GM19397 (cell line): ENCODE measurements at regions not wholly inside any gene's neighbourhood (a gene's known extent, or its start where the extent isn't known, plus 50 kb on each side); places are given as distances from the start of the nearest gene placed in this dataset.
A peak's percentile ranks its signal among the peaks of the same experiment; 100 is the strongest.
"Not testable (repeated sequence)": the region's sequence is repeated elsewhere in the genome, so short reads cannot be mapped to it uniquely, and the experiment has no call there.

ENCODE experiments used
- ATAC-seq: cut with Tn5 transposase; IDR thresholded peaks from one replicate; pipeline ENCODE4 v1.9.1; 2021; ENCODE audit warnings: mild to moderate bottlenecking, moderate library complexity; ENCODE audit not compliant: unreplicated experiment

DNA sequence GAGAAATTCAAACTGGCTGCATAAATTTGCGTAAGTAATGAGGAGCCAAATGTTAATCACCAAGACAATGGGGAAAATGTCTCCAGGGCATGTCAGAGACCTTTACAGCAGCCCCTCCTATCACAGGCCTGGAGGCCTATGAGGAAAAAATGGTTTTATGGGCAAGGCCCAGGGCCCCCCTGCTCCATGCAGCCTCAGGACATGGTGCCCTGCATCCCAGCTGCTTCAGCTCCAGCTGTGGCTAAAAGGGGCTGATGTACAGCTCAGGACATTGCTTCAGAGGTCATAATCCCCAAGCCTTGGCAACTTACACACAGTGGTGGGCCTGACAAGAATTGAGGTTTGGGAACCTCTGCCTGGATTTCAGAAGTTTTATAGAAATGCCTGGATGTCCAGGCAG lies 126.2 kb upstream of the TGFBR2 start:
- not testable (repeated sequence) for ATAC-seq

DNA sequence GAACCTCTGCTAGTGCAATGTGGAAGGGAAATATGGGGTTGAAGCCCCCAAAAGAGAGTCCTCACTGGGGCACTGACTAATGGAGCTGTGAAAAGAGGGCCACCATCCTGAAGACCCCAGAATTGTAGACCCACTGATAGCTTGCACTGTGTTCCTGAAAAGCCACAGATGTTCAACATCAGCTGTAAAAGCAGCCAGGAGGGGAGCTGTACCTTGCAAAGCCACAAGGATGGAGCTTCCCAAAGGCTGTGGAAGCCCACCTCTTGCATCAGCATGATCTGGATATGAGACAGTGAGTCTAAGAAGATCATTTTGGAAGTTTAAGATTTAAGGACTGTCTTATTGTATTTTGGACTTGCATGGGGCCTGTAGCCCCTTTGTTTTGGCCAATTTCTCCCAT lies 125.8 kb upstream of the TGFBR2 start:
- ATAC-seq, result no peak

DNA sequence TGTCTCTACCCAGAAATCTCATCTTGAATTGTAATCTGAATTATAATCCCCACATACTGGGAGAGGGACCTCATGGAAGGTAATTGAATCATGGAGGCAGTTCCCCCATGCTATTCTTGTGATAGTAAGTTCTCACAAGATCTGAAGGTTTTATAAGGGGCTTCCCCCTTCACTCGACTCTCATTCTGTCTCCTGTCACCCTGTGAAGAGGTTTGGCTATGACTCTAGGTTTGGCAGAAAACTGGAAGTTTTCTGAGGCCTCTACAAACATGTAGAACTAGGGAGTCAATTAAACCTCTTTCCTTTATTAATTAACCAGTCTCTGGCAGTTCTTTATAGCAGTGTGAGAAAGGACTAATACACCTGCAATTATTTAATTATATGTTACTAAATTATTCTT lies 125.2 kb upstream of the TGFBR2 start:
- ATAC-seq, result no peak

DNA sequence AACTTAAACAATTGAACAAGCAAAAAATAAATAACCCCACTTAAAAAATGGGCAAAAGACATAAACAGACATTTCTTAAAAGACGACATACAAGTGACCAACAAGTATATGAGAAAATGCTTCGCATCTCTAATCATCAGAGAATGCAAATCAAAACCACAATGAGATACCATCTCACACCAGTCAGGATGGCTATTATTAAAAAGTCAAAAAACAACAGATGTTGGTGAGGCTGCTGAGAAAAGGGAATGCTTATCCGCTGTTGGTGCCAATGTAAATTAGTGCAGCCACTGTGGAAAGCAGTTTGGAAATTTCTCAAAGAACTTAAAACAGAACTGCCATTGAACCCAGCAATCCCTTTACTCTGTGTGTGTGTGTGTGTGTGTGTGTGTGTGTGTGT lies 122.2 kb upstream of the TGFBR2 start:
- not testable (repeated sequence) for ATAC-seq

DNA sequence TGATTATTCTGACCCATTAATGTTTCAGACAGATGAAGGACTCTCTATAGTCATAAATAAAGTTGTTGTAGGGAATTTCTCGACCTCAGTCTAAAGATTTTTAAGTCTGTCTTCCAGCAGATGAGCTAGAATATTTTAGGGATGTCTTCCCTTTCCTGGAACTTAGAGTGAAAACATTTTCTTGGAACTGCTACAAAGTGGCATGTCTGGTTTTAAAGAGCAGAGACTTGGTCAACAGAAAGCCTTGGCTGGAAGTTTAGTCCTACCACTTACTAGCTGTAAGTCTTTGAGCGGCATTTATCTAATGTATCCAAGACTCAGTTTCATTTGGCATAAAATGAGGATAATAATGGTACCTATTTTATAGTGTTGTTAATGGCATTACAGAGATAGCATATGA lies 120.0 kb upstream of the TGFBR2 start:
- ATAC-seq, result no peak

DNA sequence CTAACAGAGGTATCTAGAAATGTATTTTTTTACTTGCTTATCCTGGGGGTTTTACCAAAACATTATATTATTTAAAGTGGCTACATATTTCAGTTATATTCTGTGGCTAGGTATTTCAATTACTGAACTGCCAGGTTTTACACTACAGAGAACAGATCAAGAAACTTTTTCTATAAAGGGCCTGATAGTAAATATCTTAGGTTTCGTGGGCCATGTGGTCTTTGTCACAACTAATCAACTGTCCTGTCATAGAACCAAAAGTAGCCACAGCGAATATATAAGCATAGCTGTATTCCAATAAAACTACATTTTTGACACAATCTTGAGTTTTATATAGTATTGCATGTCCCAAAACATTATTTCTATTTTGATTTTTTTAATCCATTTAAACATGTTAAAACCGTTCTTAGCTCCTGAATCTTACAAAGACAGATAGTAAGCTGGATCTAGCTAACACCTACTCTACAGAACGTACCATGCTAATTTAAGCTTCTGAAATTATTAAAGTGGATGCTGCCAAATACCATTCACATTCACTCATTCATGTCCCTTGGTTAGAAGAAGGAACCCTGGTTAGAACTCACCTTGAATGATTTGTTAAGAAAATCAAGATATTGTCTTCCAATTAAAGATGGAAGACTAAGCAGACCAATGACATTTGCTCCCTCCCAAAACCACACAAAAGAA lies 118.2 kb upstream of the TGFBR2 start:
- ATAC-seq, result no peak

DNA sequence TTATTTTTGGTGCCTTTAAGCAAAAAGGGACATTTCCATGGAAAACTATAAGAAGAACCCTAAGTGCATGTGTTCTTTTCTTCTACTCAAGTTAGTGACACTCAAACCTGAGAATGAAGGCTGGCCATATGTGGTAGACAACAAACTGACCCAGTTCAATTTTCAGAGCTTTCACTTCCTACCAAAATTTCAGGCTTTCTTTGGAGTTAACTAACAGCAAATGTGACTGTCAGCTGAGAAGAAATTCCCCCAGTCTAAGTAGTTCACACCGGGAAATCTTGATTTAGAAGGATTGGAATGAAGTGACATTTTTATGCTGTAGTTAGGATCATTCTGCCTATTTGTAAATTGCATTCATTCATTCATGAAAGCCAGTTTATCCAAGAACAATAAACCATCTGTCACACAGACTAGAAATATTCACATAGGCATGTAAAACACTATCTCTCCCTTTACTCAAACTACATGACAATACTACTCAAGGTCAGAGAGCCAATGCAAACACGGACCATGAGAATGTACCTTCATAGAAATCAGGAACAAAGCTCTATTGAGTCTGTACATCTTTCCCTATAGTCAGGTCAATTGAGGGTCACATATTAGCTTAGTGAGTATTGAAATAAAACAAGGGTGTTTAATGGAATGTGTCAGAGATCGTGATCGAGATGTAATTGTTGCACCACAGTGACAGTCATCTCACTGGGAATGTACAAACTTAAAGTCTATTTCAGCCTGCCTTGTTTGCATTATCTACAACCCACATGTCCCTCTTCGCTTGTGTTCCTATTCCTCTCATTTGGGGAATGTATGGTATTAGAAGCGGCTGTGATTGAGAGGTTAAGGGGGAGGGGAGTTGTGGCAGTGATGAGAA lies 113.8 kb upstream of the TGFBR2 start:
- no peak for ATAC-seq

DNA sequence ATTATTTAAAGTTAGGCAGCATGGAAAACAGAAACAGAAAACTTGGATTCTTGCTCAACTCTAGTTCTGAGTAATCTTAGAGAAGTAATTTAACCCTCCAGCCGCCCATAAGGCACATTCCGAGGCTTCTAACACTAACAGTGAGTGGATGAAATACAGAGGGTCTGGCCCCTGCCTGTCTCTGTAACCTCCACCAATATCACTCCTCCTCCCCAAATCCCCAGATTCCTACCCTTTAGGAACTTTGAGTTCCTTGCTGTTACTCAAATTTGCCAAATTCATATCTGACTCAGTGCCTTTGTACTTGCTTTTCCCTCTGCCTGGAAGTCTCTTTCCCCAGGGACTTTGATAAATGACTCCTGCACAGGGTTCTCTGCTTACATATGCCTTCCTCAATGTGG lies 112.5 kb upstream of the TGFBR2 start:
- no peak for ATAC-seq

DNA sequence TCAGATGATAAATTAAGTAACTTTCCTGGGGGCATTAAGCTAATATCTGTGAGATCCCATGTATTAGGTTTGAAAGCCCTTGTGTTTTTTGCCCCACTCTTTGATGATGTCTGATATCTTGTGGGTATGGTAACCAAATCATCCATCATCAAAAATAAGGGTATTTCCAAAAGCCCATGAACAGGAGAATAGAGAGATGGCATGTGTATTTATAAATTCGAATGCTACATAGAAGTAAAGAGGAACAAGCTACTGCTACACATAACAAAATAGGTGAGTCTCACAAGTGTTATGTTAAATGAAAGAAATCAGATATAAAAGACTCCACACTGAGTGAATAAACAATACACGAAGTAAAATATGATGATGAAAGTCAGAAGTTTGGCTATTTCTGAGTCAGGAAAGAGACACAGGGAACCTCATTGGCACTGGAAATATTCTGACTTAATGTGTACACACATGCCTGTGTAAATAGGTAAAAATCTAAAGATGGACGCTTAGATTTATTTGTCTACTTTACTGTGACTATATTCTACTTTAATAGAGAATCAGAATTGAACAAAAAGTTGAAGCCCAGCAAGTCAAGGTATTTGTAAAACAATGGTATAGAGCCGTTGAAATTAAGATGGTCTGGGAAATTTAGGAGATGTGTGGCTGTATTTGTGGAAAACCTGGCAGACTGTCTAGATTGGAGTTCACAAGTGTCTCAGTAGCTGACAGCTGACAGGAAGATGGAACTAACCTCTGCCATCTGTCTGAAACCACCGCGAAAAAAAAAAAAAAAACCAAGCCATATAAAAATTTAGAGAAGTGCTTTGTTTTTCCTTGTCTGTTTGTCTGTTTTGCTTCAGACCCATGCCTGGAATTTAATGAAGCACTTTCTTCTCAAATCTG lies 111.0 kb upstream of the TGFBR2 start:
- no peak for ATAC-seq

DNA sequence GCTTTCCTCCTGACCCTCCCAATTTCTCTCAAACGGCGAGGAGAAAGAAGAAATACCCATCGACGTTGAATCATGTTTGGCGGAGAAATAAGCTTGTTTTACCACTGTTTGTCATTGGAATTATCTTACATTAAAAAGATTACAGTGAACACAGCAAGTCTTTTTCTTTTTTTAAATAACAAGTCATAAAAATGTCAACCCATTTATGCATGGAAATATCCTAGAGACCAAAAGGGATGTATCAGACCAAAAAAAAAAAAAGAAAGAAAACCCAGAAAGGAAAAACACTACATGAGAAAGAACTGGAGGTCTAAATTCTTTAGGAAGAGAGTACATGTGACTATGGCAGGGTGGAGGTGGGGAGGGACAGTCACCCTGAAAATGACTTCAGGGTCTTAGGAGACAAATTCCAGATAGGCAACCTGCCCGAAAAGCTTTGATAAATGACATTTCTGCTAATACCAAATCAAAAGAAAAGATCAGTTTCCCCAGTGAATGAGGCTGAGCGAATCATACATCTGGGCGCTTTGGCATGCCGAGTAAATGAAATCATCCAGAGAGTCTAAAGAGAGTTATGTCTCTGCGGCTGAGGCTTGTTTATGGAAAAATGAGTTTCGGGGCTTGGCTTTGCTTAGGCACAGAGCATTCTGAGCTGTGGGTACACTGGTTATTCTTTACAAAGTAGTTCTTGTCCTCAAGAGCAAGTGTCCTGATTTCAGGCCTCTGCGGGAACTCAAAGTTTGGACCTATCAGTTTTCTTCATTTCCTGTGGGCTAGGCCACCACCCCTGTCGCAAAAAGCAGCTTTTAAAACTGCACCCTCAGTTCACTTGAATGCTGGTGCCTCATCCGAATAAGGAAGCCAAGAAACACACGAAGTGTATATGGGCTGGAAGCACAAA lies 110.1 kb upstream of the TGFBR2 start:
- no peak for ATAC-seq

DNA sequence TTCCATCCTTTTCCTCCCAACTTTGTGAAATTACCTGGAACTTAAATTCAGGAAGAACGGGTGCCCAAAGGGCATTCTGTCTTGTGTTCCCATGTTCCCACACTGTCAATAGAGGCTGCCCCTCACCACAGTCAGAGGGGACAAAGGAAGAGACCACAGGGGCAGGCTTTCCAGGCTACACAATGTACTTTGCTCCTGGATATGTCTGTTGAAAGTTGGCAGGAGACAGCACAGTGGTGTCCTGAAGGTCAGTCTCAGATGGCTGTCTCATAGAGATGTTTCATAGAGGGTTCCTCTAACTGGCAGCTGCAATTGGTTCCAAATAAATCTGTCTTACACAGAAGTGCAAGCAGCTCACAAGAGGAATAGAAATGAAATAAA lies 107.8 kb upstream of the TGFBR2 start:
- no peak for ATAC-seq

DNA sequence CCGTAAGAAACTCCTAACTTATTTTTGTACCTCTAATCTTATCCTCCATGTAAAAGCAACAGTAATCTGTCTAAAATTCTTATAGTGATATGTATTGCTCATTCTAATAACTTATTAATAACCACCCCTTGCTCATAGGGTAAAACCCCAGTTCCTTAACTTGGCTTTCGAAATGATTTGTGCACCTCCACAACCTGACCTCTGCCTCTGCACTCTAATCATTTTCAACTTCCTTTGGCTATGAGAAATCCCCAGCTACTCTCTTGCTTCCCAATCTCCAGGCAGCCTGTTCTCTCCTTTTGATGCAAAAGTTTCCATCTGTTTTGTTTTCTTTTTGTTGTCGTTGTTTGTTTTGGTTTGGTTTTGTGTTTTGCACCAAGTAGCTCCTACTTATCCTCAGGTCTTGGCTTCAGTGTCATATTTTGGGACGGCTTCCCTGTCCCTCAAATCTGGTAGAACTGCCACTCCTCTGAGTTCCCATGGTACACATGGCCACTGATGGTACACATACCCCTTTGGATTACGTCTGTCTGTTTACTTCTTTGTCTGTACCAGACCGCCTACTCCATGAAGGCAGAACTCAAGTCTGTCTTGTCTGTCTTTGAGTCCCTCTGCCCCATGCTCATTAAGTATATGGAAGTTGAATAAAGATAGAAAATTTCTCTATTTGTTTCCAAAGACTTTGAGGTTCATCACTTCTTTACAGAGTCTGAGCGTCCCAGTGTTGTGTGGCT lies 105.6 kb upstream of the TGFBR2 start:
- peak; percentile 90 for ATAC-seq

DNA sequence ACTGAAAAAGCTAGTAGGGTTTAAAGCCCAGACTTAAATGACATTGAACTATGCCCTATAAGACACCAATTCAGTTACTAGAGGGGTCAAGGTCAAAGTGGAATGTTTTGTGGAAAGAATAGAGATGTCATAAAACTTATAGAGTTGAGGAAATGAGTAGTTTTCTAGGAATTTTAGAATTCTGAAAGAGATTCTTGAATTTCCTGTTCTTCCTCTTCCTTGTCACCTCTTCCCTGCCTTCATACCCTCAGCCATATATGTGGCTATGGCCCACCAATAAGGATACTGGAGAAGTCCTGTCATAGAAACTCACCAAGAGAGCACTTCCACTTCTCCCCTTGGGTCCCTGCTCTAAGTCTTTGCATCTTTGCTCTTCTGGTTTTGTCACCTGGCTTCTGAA lies 104.9 kb upstream of the TGFBR2 start:
- no peak for ATAC-seq

DNA sequence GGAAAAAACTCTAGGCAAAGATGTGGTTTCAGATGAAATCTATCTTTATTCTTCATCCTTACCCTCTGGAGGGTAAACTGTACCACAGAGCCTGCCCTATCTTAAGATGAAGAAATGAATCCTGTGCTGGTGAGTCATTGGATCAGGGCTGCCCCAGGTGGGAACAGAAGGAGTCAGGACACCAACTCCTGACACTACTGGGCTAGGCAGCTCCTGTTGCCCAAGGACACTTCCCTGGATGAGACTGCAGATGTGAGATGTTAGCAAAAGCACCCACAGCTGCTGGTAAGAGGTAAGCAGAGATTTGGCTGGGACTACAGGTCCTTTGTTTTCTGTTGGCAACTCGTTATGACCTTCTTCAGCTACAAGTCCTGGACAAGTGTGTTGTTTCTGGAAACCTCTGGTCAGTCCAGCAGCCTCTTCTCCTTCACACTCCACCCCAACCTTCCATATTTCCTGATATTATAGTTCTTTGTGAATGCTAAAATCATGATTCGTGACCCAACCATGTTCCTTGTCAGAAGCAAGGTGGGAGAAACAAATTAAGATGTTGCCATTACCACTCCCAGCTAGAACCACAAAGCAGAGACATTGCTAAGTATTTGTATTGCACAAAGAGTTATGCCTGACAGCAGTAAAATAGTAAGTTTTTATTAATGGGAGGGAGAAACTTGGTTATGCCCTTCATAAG lies 104.2 kb upstream of the TGFBR2 start:
- ATAC-seq, result no peak

DNA sequence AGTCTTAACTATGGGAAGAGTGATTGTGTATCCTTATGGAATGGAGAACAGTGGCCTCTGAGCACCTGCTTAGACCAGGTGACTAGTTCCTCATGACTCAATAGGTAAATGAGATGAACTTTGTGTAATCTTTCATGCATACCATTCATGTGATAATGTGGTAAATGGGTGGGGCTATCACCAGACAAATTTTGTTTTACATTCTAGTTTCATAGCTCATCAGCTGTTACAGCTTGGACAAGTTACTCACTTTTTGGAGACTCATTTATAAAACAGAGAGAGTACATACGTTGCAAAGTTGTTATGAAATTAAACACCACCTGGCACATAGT lies 103.7 kb upstream of the TGFBR2 start:
- peak; percentile 27 for ATAC-seq

DNA sequence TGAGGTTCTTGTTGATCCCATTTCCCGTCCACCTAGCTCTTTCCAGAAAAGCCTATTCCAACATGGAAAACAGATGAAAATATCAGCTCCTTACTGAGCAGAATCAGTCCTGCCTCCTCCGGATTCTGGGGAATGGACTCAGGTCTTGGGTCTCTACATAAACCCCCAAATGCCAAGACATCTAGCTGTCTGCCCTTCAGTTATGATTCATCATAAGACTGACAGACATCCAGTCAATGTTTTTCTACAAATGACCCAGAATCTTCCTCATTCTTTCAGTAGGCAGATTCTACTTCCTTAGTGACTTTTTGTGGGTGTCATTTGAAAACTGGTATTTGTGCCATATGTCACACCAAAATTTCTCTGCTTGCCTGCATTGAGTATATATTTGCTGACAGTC lies 103.0 kb upstream of the TGFBR2 start:
- ATAC-seq, result no peak

DNA sequence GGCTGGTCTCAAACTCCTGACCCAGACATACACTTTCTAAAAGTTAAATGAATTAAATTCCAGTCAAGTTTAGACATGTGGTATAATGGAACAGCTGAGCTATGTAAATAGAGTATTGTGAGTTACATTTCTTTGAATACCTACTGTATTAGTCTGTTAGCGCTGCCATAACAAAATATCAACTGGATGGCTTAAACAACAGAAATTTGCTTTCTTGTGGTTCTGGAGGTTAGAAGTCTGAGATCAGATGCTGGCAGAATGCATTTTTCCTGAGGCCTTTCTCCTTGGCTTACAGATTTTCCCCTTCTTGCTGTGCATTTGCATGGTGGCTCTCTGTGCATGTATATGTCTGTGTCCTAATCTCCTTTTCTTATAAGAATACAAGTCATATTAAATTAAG lies 101.5 kb upstream of the TGFBR2 start:
- no peak for ATAC-seq

DNA sequence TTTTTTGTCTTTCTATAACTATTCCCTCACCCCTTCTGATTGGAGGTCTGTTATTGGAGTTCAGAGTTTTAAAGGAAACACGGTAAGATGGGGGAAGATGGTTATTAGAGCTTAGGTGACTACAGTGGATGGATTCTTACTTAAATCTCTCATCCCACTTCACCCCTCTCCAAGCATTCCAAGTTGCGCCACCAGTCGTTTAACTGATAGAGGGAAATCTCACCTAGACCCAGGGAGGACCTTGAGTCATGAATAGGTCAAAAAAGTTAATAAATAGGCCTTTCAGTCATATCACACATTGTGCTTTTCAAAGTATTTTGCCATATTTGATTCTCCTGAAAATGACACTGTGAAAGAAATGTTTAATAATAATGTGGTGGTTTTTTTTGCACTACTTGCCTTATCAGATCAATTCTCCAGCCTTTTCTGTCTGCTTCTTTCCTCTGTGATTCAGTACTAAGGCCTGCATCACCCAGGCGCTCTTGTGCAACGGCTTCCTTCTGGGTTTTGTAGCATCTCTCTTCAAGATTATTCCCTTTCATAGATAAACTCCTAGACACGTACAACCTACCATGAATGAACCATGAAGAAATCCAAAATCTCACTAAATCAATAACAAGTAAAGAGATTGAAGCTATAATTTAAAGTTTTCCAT lies 100.4 kb upstream of the TGFBR2 start:
- ATAC-seq, result no peak

DNA sequence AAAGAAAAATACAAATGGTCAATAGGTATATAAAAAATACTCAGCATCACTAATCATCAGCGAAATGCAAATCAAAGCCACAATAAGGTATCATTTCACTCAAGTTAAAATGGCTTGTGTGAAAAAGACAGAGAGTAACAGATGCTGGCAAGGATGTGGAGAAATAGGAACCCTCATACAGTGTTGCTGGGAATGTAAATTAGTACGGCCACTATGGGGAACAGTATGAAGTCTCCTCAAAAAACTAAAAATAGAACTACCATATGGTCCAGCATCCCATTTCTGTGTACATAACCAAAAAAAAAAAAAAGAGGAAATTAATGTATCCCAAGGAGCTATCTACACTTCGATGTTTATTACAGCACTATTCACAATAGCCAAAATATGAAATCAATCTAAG lies 98.1 kb upstream of the TGFBR2 start:
- no peak for ATAC-seq
